Smooth muscle cell (in vitro differentiated cells): ENCODE measurements at regions not wholly inside any gene's neighbourhood (a gene's known extent, or its start where the extent isn't known, plus 50 kb on each side); places are given as distances from the start of the nearest gene placed in this dataset.

ENCODE experiments used
- DNase-seq: peaks from one replicate; lab custom pipeline; 2025; ENCODE audit not compliant: unreplicated experiment; lab: John Stamatoyannopoulos, UW
- H2AFZ ChIP-seq: fragments of 200-600 bp; sonication (generic); 2 replicates; pipeline ENCODE4 v1.6.0; 2016; ENCODE audit warnings: antibody characterized with exemption, low read depth, mild to moderate bottlenecking
- H3F3A ChIP-seq: fragments of 200-600 bp; sonication (generic); 2 replicates; pipeline ENCODE4 v1.6.0; 2017; ENCODE audit warnings: antibody characterized with exemption, low read depth
- H3K27ac ChIP-seq: fragments of 200-600 bp; sonication (generic); 2 replicates; pipeline ENCODE4 v1.5.1; 2016; ENCODE audit warnings: low read depth, mild to moderate bottlenecking
- H3K27me3 ChIP-seq: fragments of 200-600 bp; sonication (generic); 2 replicates; pipeline ENCODE4 v1.6.1; 2016; ENCODE audit warnings: low read depth, mild to moderate bottlenecking
- H3K36me3 ChIP-seq: fragments of 200-600 bp; sonication (generic); 2 replicates; pipeline ENCODE4 v1.5.1; 2016; ENCODE audit warnings: low read depth
- H3K4me1 ChIP-seq: fragments of 200-600 bp; sonication (generic); 2 replicates; pipeline ENCODE4 v1.5.1; 2016; ENCODE audit warnings: low read depth
- H3K4me2 ChIP-seq: fragments of 200-600 bp; sonication (generic); 2 replicates; pipeline ENCODE4 v1.6.0; 2016; ENCODE audit warnings: mild to moderate bottlenecking
- H3K4me3 ChIP-seq: fragments of 200-600 bp; sonication (generic); 2 replicates; pipeline ENCODE4 v1.5.1; 2016; ENCODE audit warnings: mild to moderate bottlenecking
- H3K79me2 ChIP-seq: fragments of 200-600 bp; sonication (generic); 2 replicates; pipeline ENCODE4 v1.6.0; 2016; ENCODE audit warnings: low read depth, mild to moderate bottlenecking
- H3K9ac ChIP-seq: fragments of 200-600 bp; sonication (generic); 2 replicates; pipeline ENCODE4 v1.6.0; 2016; ENCODE audit warnings: low read depth
- H3K9me3 ChIP-seq: fragments of 200-600 bp; sonication (generic); replicated peaks from 2 replicates; pipeline ENCODE4 v1.5.1; 2016; ENCODE audit warnings: low read depth
- H4K20me1 ChIP-seq: fragments of 200-600 bp; sonication (generic); 2 replicates; pipeline ENCODE4 v1.6.0; 2016; ENCODE audit warnings: low read depth
- WGBS: methylation state at CpG from one replicate; pipeline ENCODE4 v1.1.7; 2016; ENCODE audit warnings: low lambda C conversion rate; 5-methylcytosine and 5-hydroxymethylcytosine counted together
- TF ChIP-seq, protein P1 (sequence below): fragments of 200-600 bp; sonication (generic); IDR thresholded peaks from 2 replicates; pipeline ENCODE4 v1.5.1; 2017; ENCODE audit warnings: borderline replicate concordance, mild to moderate bottlenecking, antibody characterized with exemption; ENCODE audit not compliant: insufficient read depth, poor library complexity, severe bottlenecking

DNA sequence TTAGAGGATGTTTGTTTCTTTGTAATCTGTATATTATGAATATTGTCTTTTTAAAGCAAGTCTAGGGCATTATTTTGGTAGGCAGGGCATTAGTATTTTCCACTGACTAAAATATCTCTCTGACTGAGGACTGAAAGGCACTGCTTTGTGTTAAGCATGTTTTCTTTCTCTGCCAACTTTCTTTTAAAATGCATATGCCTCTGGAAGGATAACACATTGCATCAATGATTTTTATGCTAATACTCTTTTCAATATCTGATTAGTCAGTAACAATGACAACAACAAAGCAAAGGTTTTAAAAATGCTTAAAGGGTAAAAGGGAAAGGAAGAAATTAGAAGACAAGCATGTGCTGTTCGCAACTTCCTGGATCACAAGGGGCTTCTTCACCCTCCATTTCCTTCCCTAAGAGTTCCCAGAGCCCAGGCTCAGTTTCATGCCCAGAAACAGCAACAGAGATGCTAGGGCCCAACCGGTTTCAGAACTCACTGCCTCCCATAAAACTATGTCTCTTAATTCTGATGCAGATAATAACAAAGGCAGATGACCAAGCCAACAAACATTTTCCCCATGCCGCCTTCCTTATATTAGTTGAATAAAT lies 786.8 kb upstream of the ACVR2A start:
- Histone ChIP-seq H3K79me2 (no peaks in the 10 kb centered on the region), H3K4me3 (no peak overlapping the region), H2AFZ (no peak overlapping the region), H3K27ac (no peak overlapping the region), H4K20me1 (no peaks in the 10 kb centered on the region), H3K36me3 (no peaks in the 10 kb centered on the region), H3F3A (no peaks in the 10 kb centered on the region), H3K9ac (no peak overlapping the region), H3K27me3 (no peaks in the 10 kb centered on the region), H3K4me2 (no peak overlapping the region), H3K4me1 (no peaks in the 10 kb centered on the region), H3K9me3 (no peaks in the 10 kb centered on the region)
- DNase-seq, result no peak
- WGBS, result 73% methylated on average over 3 of the region's 3 CpGs
- TF ChIP-seq, protein P1, sequence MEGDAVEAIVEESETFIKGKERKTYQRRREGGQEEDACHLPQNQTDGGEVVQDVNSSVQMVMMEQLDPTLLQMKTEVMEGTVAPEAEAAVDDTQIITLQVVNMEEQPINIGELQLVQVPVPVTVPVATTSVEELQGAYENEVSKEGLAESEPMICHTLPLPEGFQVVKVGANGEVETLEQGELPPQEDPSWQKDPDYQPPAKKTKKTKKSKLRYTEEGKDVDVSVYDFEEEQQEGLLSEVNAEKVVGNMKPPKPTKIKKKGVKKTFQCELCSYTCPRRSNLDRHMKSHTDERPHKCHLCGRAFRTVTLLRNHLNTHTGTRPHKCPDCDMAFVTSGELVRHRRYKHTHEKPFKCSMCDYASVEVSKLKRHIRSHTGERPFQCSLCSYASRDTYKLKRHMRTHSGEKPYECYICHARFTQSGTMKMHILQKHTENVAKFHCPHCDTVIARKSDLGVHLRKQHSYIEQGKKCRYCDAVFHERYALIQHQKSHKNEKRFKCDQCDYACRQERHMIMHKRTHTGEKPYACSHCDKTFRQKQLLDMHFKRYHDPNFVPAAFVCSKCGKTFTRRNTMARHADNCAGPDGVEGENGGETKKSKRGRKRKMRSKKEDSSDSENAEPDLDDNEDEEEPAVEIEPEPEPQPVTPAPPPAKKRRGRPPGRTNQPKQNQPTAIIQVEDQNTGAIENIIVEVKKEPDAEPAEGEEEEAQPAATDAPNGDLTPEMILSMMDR, result no peak

DNA sequence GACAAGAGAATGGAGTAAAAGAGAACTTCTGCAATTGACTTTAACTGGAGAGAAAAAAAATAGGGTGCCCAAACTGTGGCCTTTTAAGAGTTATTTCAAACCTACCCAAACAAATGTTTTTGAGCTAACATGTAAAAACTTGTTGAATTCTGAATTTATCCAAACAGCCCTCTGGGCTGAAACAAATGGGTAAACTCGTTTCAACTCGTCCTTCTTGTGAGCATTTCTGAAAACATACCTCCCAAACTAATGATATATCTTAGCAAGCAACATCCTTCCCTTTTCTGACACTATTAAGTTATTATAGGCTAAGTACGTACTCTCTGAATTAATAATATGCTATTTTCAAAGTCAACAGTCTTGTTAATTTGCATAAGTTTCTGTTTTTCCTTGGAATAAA lies 793.0 kb upstream of the ACVR2A start:
- no peaks in the 10 kb centered on the region for H3K36me3 ChIP-seq
- no peaks in the 10 kb centered on the region for H4K20me1 ChIP-seq
- H3K4me2 ChIP-seq, result peak overlapping the region; percentile 27
- no peak overlapping the region for H3K27ac ChIP-seq
- H3K9me3 ChIP-seq, result no peaks in the 10 kb centered on the region
- no peak overlapping the region for H3K9ac ChIP-seq
- peak overlapping the region; percentile 51 for H2AFZ ChIP-seq
- no peak overlapping the region for H3K4me3 ChIP-seq
- H3K27me3 ChIP-seq, result no peaks in the 10 kb centered on the region
- WGBS, result 72% methylated on average over 3 of the region's 3 CpGs
- no peak for DNase-seq
- H3F3A ChIP-seq, result no peaks in the 10 kb centered on the region
- no peaks in the 10 kb centered on the region for H3K4me1 ChIP-seq
- TF ChIP-seq, protein P1, result no peak
- no peaks in the 10 kb centered on the region for H3K79me2 ChIP-seq

DNA sequence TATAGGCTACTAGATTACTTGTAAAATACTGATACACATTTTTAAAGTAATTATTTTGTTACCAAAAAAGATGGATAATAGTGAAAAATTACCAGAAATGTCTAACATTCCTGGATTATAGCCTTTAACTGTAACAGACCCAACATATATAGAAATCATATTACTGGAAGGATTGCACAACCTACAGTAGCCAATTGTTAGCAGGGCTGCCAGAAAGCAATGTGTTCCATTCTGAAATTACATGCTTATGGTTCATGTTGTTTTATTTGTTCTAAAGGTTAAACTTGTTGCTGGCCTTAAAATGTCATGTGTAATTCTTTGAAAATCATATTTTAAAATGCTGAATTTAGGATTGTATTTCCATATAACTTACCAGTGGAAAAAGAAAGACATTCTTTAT lies 793.6 kb upstream of the ACVR2A start:
- Histone ChIP-seq H3K27ac (no peak overlapping the region), H3K27me3 (no peaks in the 10 kb centered on the region), H3K9ac (no peak overlapping the region), H3K79me2 (no peaks in the 10 kb centered on the region), H3F3A (no peaks in the 10 kb centered on the region), H3K4me1 (no peaks in the 10 kb centered on the region), H4K20me1 (no peaks in the 10 kb centered on the region), H3K4me2 (peak overlapping the region; percentile 27), H2AFZ (peak overlapping the region; percentile 51), H3K4me3 (no peak overlapping the region), H3K9me3 (no peaks in the 10 kb centered on the region), H3K36me3 (no peaks in the 10 kb centered on the region)
- DNase-seq, result no peak
- TF ChIP-seq, protein P1, result no peak

DNA sequence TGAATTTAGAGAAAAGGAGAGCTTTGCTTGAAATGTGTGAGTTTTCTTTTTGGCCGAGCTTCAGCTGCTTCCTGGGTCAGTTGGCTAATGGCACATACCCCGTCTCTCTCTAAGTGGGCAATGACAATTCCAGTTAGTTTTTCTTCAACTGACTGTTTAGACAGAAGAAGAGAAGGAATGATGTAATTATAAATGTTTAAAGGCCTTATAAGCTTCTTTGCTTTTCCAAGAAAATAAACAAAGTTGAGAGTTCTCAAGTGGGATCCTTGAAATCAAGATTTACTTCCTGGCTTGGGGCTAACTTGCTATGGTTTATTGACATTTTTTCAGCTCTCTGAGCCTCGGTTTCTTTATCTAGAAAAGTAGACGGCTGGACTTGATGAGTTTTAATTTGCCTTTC lies 794.9 kb upstream of the ACVR2A start:
- H3K79me2 ChIP-seq, result no peaks in the 10 kb centered on the region
- no peak overlapping the region for H3K4me2 ChIP-seq
- 57% methylated on average over 4 of the region's 4 CpGs for WGBS
- no peak for DNase-seq
- no peaks in the 10 kb centered on the region for H3K36me3 ChIP-seq
- TF ChIP-seq, protein P1, result no peak
- no peaks in the 10 kb centered on the region for H3K9me3 ChIP-seq
- no peak overlapping the region for H3K9ac ChIP-seq
- no peak overlapping the region for H3K4me3 ChIP-seq
- H3K4me1 ChIP-seq, result no peaks in the 10 kb centered on the region
- peak overlapping the region; percentile 17 for H3K27ac ChIP-seq
- H3F3A ChIP-seq, result no peaks in the 10 kb centered on the region
- H2AFZ ChIP-seq, result peak overlapping the region; percentile 89
- no peaks in the 10 kb centered on the region for H4K20me1 ChIP-seq
- H3K27me3 ChIP-seq, result no peaks in the 10 kb centered on the region
